Gastroesophageal sphincter (tissue), 3 donors: ENCODE measurements at regions not wholly inside any gene's neighbourhood (a gene's known extent, or its start where the extent isn't known, plus 50 kb on each side); places are given as distances from the start of the nearest gene placed in this dataset.

ENCODE experiments used
- CTCF ChIP-seq, 4 experiments: fragments of 200-600 bp in 2 of 4; fragments of 450-650 bp in 2 of 4; sonication (generic) in 1 of 4; IDR thresholded peaks; one replicate each; pipeline ENCODE4 v1.5.1; 2017 to 2019; ENCODE audit warnings: antibody characterized with exemption in 4 of 4, mild to moderate bottlenecking in 2 of 4, moderate library complexity in 2 of 4
- POLR2A ChIP-seq, 2 donors: fragments of 450-650 bp; IDR thresholded peaks; one replicate each; pipeline ENCODE4 v1.6.1; 2017; ENCODE audit warnings: antibody characterized with exemption in 2 of 2, mild to moderate bottlenecking in 2 of 2, moderate library complexity in 1 of 2

GRCh38 chr20:17100506-17100905, 126.3 kb upstream of the PCSK2 start:
- TF ChIP-seq POLR2A (IDR thresholded peaks at IDR 0.05) = no peak
- TF ChIP-seq CTCF (IDR thresholded peaks at IDR 0.05) = no peak
